Thymus (tissue), 11 donors: ENCODE measurements at regions not wholly inside any gene's neighbourhood (a gene's known extent, or its start where the extent isn't known, plus 50 kb on each side); places are given as distances from the start of the nearest gene placed in this dataset.

Source experiments
- DNase-seq, 9 donors: peaks; one replicate each; pipeline ENCODE4 v3.0.0-alpha.2; 2013; ENCODE audit warnings: low spot score in 9 of 9, low read depth in 6 of 9, missing footprints in 1 of 9
- H3K27ac ChIP-seq, 2 donors: one replicate each; pipeline ENCODE4 v1.5.1; 2013; ENCODE audit warnings: control low read depth in 1 of 2, low read depth in 1 of 2, low read length in 1 of 2, mild to moderate bottlenecking in 1 of 2, moderate library complexity in 1 of 2
- H3K27me3 ChIP-seq, 2 donors: one replicate each; pipeline ENCODE4 v1.5.1; 2013; ENCODE audit warnings: low read length in 1 of 2; ENCODE audit not compliant: control insufficient read depth in 2 of 2, insufficient read depth in 1 of 2
- H3K36me3 ChIP-seq, 2 donors: one replicate each; pipeline ENCODE4 v1.5.1; 2013; ENCODE audit warnings: low read length in 1 of 2, mild to moderate bottlenecking in 1 of 2, moderate library complexity in 1 of 2; ENCODE audit not compliant: control insufficient read depth in 2 of 2, insufficient read depth in 2 of 2
- H3K4me1 ChIP-seq, 2 donors: one replicate each; pipeline ENCODE4 v1.5.1; 2013; ENCODE audit warnings: low read length in 2 of 2; ENCODE audit not compliant: control insufficient read depth in 2 of 2, insufficient read depth in 2 of 2
- H3K4me3 ChIP-seq, 2 donors: one replicate each; pipeline ENCODE4 v1.5.1; 2013; ENCODE audit warnings: low read length in 2 of 2, control low read depth in 1 of 2, mild to moderate bottlenecking in 1 of 2
- H3K9me3 ChIP-seq, 2 donors: one replicate each; pipeline ENCODE4 v1.5.1; 2013; ENCODE audit warnings: low read length in 1 of 2, mild to moderate bottlenecking in 1 of 2; ENCODE audit not compliant: control insufficient read depth in 2 of 2, insufficient read depth in 1 of 2
- WGBS: extraction: QIAGEN DNeasy Blood & Tissue Kit; methylation state at CpG from one replicate; pipeline ENCODE4 v1.1.7; 2013; 5-methylcytosine and 5-hydroxymethylcytosine counted together
- donor health status: healthy.

DNA sequence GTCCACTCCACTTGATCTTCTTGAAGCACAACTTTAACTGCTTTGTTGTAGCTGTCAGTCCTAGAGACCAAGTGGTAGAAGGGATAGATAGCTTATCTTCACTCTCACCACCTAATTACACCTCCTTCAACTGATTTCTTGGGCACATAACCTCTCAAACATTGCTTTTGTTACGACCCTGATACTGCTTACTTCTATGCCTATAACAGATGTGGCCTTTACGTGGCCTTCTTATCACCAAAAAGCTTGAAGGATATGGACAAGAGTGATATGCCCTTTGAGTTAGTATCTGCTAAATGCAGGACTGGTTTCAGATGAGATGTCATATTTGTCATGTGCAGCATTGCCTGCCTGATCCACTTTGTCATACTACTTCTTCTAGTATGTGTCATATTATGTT is 847.2 kb downstream of the TDRD15 start:
- H3K27ac ChIP-seq = no peak overlapping the region
- no peaks in the 10 kb centered on the region for H3K27me3 ChIP-seq
- DNase-seq = no peak
- WGBS = 78% methylated on average over 2 of the region's 2 CpGs
- H3K4me1 ChIP-seq = no peaks in the 10 kb centered on the region
- H3K9me3 ChIP-seq = no peaks in the 10 kb centered on the region
- no peaks in the 10 kb centered on the region for H3K36me3 ChIP-seq
- H3K4me3 ChIP-seq = no peak overlapping the region

- Histone ChIP-seq H3K27ac (no peak overlapping the region), H3K4me3 (no peak overlapping the region), H3K4me1 (no peaks in the 10 kb centered on the region), H3K9me3 (no peaks in the 10 kb centered on the region), H3K36me3 (no peaks in the 10 kb centered on the region), H3K27me3 (no peaks in the 10 kb centered on the region)
- no peak for DNase-seq
- WGBS = 76% methylated on average over 4 of the region's 4 CpGs
Measured at GRCh38 chr2:21972586-21972985, 848.8 kb downstream of the TDRD15 start.

- Histone ChIP-seq H3K27me3 (no peaks in the 10 kb centered on the region), H3K9me3 (peaks cover 0 to 7% of the 10 kb centered on the region in 2 donors), H3K4me3 (no peak overlapping the region), H3K4me1 (no peaks in the 10 kb centered on the region), H3K27ac (no peak overlapping the region), H3K36me3 (no peaks in the 10 kb centered on the region)
- 95% methylated on average over 1 of the region's 1 CpG for WGBS
- DNase-seq = no peak
Measured at GRCh38 chr2:21981127-21981526, 857.4 kb downstream of the TDRD15 start.

GRCh38 chr2:21993002-21993401 is 869.2 kb downstream of the TDRD15 start:
- H3K36me3 ChIP-seq = no peaks in the 10 kb centered on the region
- 93% methylated on average over 1 of the region's 1 CpG for WGBS
- H3K4me3 ChIP-seq = no peak overlapping the region
- no peak for DNase-seq
- no peak overlapping the region for H3K27ac ChIP-seq
- H3K4me1 ChIP-seq = no peaks in the 10 kb centered on the region
- peaks cover 0 to 11% of the 10 kb centered on the region in 2 donors for H3K9me3 ChIP-seq
- no peaks in the 10 kb centered on the region for H3K27me3 ChIP-seq

DNA sequence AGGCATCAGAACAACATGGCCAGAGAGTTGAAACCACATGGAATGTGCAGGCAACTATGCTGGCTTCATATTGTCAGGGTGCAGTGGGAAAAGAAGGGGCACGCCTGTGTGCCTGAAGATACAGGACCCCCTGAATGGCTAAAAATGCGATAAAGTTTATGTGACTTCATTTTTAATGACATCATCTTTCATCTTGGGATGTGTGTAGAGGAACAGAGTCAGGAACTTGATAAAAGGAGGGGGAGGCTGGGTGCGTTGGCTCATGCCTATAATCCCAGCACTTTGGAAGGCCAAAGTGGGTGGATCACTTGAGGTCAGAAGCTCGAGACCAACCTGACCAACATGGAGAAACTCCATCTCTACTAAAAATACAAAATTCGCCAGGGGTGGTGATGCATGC is 872.6 kb downstream of the TDRD15 start:
- H3K36me3 ChIP-seq = no peaks in the 10 kb centered on the region
- no peaks in the 10 kb centered on the region for H3K4me1 ChIP-seq
- 93% methylated on average over 5 of the region's 5 CpGs for WGBS
- no peak overlapping the region for H3K4me3 ChIP-seq
- no peaks in the 10 kb centered on the region for H3K27me3 ChIP-seq
- no peak for DNase-seq
- H3K9me3 ChIP-seq = peaks cover 0 to 11% of the 10 kb centered on the region in 2 donors
- no peak overlapping the region for H3K27ac ChIP-seq

- H3K27me3 ChIP-seq = no peaks in the 10 kb centered on the region
- H3K4me1 ChIP-seq = no peaks in the 10 kb centered on the region
- 95% methylated on average over 1 of the region's 1 CpG for WGBS
- no peaks in the 10 kb centered on the region for H3K36me3 ChIP-seq
- no peak overlapping the region for H3K27ac ChIP-seq
- no peak for DNase-seq
- no peak overlapping the region for H3K4me3 ChIP-seq
- peaks cover 0 to 15% of the 10 kb centered on the region in 2 donors for H3K9me3 ChIP-seq
Measured at GRCh38 chr2:21999522-21999921, 875.8 kb downstream of the TDRD15 start.

- H3K27me3 ChIP-seq = no peaks in the 10 kb centered on the region
- H3K9me3 ChIP-seq = peaks cover 0 to 9% of the 10 kb centered on the region in 2 donors
- 61% methylated on average over 1 of the region's 1 CpG for WGBS
- DNase-seq = no peak
- H3K36me3 ChIP-seq = no peaks in the 10 kb centered on the region
- H3K4me1 ChIP-seq = no peaks in the 10 kb centered on the region
- H3K27ac ChIP-seq = no peak overlapping the region
- H3K4me3 ChIP-seq = no peak overlapping the region
Measured at GRCh38 chr2:22002066-22002465, 878.3 kb downstream of the TDRD15 start.

DNA sequence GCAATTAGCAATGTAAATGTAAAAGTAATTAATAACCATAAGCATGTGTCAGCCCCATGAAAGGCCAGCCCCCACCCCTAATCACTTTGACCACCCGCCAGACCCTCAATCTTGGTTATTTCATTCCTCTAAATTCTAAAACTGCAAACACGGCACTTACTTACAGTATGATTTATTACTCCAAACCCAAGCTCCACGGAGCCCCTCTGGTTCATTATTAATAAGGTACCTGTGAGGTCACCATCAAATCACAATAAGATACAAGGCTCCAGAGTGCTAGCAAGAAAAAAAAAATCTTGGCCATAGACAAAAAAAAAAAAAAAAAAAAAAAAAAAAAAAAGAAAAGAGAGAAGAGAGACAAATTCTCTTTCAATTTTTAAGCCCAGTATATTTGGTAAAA is 879.5 kb downstream of the TDRD15 start:
- Histone ChIP-seq H3K9me3 (peaks cover 0 to 9% of the 10 kb centered on the region in 2 donors), H3K27me3 (no peaks in the 10 kb centered on the region), H3K4me1 (no peaks in the 10 kb centered on the region), H3K4me3 (no peak overlapping the region), H3K27ac (no peak overlapping the region), H3K36me3 (no peaks in the 10 kb centered on the region)
- 62% methylated on average over 3 of the region's 3 CpGs for WGBS
- no peak for DNase-seq

DNA sequence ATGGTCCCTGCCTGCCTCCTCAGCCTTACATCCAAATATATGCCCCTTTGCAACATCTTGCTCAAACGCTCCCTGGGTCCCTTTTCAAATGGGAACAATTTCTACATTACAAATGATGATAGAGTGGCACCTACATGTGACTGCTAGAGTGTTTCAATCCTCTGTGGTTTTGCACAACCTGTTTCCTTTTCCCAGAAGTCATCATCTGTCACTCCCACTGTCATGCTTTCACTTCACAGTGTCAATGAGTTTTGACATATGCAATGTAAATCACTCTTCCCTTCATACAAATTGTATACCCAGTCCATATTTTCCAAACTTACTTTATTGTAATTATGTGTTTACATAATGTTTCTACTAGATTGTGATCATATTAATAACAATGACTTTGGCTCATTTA is 887.3 kb downstream of the TDRD15 start:
- Histone ChIP-seq H3K27me3 (no peaks in the 10 kb centered on the region), H3K9me3 (no peaks in the 10 kb centered on the region), H3K4me1 (no peaks in the 10 kb centered on the region), H3K4me3 (no peak overlapping the region), H3K36me3 (no peaks in the 10 kb centered on the region), H3K27ac (no peak overlapping the region)
- no peak for DNase-seq
- 76% methylated on average over 1 of the region's 1 CpG for WGBS
